Renal cortex interstitium (tissue), 11 donors: ENCODE measurements at regions not wholly inside any gene's neighbourhood (a gene's known extent, or its start where the extent isn't known, plus 50 kb on each side); places are given as distances from the start of the nearest gene placed in this dataset.

Experiments
- DNase-seq, 11 donors: peaks; one replicate each; pipeline ENCODE4 v3.0.0-alpha.2; 2013; ENCODE audit warnings: low read depth in 9 of 11, low spot score in 4 of 11; ENCODE audit errors: extremely low read depth in 1 of 11

DNA sequence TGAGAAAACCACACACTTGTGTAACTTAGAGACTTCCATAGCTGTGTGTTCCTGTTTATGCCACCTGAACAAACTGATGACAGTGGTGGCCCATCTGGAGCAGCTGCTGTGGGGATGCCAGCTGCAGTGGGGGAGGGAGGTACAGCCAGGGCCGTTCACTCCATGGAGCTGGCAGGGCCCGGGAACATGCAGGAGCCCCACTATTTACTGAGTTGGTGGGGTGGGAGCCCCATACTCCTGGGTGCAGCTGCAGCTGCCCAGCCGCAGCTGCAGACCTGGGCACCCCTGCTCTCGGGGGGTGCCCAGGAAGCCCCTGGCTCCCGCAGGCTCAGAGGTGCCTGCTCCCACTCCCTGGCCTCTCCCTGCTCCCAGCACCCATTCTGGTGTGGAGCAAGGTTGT lies 398.6 kb upstream of the RASGEF1B start:
- DNase-seq = no peak

DNA sequence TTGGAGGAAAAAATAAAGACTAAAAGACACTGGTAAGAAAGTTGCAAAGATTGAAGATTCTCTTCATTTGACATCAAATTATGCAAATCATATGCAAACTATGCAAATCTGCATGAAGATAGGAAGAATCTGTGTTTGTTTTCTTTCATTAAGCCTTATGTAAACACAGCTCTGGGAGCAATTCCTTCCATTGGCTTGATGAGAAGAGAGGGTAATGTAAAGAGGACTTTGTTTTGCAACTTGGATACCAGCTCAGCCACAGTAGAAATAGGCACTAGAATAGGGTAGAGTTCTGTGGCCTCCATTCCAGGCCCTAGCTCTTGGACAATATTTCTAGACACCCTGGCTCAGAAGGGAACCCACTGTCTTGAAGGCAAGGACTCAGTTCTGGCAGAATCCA lies 388.4 kb upstream of the RASGEF1B start:
- no peak for DNase-seq

GRCh38 chr4:81854406-81854805 lies 382.7 kb upstream of the RASGEF1B start:
- DNase-seq = no peak

DNA sequence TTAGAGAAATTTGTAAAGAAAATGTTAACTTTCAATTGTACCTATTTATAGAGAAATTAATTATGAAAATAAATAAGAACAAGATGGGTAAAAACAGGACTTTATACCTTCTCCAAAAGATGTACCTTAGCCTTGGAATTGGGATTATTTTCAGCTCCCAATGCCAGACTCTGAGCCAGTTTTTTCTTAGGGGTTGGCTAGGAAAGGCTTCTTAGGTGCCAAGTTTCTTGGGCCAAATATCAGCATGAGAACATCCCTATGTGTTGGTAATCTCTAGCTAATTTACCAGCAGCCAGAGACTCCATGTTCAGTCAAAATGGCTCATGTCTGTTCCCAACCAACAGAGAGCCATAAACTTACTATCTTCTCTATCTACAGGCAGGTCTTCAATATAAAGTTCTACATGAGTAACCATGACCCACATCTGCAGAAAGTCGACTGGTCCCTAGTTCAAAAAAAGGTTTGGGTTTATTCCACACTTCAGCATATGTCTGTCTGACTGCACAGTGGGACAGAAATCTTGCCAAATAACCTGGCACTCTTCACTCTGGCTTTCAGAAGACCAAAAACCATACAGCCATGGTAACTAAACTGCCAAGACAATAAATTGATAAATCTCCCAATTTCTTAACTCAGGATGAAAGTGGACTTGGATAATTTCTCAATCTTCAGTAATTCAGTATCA lies 380.5 kb upstream of the RASGEF1B start:
- no peak for DNase-seq

DNA sequence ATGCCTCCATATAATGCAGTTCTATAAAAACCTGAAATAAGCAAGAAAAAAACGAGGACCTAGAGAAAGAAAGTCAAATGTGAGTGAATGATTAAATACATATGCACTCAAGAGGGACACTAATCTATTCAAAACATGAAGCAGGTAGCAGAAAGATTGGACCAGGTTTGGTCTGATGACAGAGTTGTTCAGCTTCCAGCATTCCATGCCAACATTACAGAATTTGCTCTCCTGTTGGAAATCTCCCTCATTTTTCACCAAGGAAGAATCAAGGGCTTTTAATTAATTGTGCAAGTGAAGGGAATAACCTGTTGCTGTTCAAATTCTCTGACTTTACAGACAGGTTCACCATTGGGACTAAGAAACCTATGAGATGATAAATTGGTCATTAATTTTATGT lies 379.0 kb upstream of the RASGEF1B start:
- no peak for DNase-seq

GRCh38 chr4:81845761-81846160 lies 374.1 kb upstream of the RASGEF1B start:
- no peak for DNase-seq

- DNase-seq = no peak
Observed at GRCh38 chr4:81845273-81845672, 373.6 kb upstream of the RASGEF1B start.

DNA sequence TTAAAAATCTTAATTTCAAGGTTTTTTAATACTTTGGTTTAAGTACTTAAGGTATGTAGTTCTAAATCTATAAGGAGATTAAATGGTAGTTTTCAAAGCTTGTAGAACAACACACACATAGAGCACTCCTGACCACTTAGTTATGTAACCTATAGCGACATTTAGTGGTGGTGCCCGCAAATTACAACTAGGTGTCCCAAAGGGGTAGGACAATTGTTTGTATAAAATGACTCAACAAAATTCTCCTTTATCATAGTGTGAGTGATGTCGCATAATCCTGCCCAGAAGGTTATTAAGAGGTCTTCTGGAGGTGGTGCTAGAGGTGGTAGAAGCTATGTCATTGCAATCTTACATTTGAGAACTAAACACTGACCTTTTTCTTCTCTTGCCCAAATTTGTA lies 373.0 kb upstream of the RASGEF1B start:
- DNase-seq = peak; percentile 32 to 80 (median 61)

GRCh38 chr4:81839347-81840042 lies 367.8 kb upstream of the RASGEF1B start:
- no peak for DNase-seq

DNA sequence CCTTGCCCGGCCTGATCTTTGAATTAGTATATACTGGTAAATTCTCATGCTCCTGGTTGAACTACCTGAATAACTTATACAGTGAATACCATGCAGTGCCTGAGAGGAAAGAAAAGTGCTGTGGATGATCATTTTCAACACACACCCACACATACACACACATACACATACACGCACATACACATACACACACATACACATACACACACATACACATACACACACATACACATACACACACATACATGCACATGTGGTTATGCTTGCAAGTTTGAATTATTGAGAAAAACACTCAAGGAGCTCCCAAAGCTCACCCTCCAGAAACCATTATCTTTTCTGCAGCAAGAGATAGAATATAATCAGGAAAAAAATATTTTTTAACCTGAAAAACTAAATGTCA lies 366.9 kb upstream of the RASGEF1B start:
- DNase-seq = no peak

DNA sequence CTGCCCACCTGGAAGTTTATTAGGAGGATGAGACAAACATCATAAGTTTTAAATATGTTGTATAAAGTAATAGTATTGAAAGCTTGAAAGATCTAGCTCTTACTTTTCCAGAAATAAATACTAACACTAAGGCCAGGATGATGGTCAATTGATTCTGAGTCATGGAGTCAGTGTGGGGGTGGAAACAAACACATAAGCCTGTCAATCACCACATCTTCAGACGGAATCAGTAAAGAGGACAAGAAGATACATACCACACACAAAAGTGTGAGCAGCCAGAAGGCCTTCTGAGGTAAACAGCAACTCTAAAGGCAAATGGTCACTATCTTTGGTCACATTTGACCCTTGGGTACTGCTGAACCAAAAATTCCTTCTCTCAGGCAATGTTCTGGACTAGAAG lies 365.0 kb upstream of the RASGEF1B start:
- DNase-seq = no peak

GRCh38 chr4:81833576-81833975 lies 361.9 kb upstream of the RASGEF1B start:
- DNase-seq = no peak

DNA sequence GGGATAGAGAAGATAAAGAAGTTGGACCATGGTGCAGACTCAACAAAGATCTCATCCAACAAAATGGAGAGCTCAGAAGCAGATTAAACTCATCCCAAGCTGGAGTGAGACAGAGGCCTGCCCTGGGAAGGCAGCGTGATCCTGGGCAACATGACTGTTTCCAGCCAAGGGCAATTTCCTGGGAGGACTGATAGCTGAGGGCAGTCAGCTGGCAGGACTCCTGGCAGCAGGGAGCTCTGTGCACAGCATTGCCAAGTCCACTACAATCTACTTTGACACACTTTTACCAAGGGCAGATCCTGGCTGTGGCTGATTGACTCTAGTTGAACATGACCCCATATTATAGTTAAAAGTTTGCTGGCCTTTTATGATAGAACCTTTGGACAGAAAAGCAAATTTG lies 357.3 kb upstream of the RASGEF1B start:
- DNase-seq = no peak

DNA sequence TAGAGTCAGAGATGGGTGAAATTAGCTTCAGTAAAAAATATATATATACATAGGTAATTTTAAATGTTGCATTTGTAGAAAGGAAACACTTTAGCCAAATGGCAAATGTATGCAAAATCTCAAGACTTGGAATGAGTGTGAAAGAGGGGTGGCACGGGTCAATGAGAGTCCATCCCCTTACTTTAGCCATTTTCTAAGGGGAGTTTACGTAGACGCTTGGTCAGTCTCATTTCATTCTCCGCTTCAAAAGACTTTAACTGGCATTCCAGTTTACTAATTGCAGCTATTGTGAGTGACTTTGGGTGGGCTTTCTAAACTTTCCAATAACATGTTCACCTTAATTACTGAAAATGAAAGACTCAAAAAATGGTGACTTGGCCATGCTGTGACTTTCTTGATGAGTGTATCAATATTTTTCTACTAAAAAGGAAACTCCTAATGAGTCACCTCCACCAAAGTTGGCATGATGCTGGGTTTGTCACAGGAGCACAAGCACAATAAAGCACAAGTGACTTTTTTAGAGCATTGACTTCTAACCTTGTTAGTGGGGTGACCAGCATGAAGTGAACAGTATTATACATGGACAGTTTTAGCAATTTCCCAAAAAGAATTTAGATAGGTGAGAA lies 356.0 kb upstream of the RASGEF1B start:
- DNase-seq = no peak

GRCh38 chr4:81826817-81827424 lies 355.2 kb upstream of the RASGEF1B start:
- no peak for DNase-seq

- no peak for DNase-seq
Observed at GRCh38 chr4:81826335-81826734, 354.6 kb upstream of the RASGEF1B start.

DNA sequence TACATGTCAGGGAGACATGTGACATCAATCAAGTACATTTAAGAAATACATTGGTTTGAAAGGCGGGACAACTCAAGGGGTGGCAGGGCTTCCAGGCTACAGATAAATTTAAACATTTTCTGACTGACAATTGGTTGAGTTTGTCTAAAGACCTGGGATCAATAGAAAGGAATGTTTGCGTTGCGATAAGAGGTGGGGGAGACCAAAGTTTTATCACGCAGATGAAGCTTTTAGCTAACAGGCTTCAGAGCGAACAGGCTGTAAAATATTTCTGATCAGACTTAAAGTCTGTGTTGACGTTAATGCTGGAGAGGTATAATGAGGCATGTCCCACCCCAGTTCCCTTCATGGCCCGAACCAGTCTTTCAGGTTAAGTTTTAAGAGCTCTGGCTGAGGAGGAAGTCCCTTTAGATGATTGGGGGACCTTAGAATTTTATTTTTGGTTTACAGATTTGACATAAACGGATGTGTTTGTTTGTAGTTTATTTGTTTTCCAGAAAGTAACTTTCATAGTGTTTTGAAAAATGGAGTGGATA lies 346.7 kb upstream of the RASGEF1B start:
- no peak for DNase-seq

GRCh38 chr4:81816031-81816761 lies 344.5 kb upstream of the RASGEF1B start:
- no peak for DNase-seq

DNA sequence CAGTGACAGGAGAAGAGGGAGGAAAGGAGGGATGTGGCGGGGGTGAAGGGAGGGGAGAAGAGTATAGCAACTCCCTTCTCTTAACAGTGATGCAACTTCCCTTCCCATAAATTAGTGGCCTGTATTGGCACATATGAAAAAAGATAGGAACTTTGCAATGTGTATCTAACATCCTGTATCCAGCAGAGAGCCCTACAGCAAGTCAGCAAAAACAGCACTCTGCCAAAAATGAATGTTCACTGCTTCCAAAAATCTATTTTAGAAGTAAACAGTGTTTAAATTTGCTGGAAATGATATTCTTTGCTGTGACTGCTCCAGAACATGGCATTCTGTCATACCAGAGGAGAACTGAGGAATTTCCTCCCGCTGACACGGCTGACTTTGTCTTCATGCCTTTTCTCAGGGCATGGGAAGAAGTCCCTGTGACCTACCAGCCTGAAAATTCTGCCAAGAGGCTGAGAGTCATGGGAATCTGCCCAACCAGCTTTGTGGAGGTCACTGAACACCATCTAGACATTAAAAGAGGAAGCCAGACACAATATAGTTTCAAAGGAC lies 343.4 kb upstream of the RASGEF1B start:
- no peak for DNase-seq
